Astrocyte (in vitro differentiated cells and primary cell): ENCODE measurements at regions not wholly inside any gene's neighbourhood (a gene's known extent, or its start where the extent isn't known, plus 50 kb on each side); places are given as distances from the start of the nearest gene placed in this dataset.

Source experiments
- CTCF ChIP-seq: IDR thresholded peaks from 2 replicates; pipeline ENCODE4 v1.5.1; 2011; ENCODE audit warnings: low read depth, mild to moderate bottlenecking, inconsistent platforms, low read length, moderate library complexity; ENCODE audit not compliant: insufficient read depth
- EZH2 ChIP-seq: IDR thresholded peaks from 2 replicates; pipeline ENCODE4 v1.6.1; 2012; ENCODE audit warnings: mild to moderate bottlenecking, low read length, inconsistent platforms; ENCODE audit not compliant: insufficient read depth

- TF ChIP-seq EZH2 (no peak), CTCF (no peak)
Observed at GRCh38 chr18:66759050-66759828, 155.3 kb upstream of the CDH19 start.
